H9 (cell line): ENCODE measurements at regions not wholly inside any gene's neighbourhood (a gene's known extent, or its start where the extent isn't known, plus 50 kb on each side); places are given as distances from the start of the nearest gene placed in this dataset.
A peak's percentile ranks its signal among the peaks of the same experiment; 100 is the strongest.

Experiments
- DNase-seq: peaks from one replicate; pipeline ENCODE4 v3.0.0-alpha.2; 2017
- H2AFZ ChIP-seq: one replicate; pipeline ENCODE4 v1.6.1; 2013; ENCODE audit warnings: mild to moderate bottlenecking, low read length, control low read depth, moderate library complexity
- H2AK5ac ChIP-seq: 2 replicates; pipeline ENCODE4 v1.6.1; 2013; ENCODE audit warnings: low read length, control low read depth, mixed read lengths; ENCODE audit not compliant: insufficient read length
- H2BK120ac ChIP-seq: one replicate; pipeline ENCODE4 v1.6.1; 2013; ENCODE audit warnings: low read depth, mild to moderate bottlenecking, low read length, control low read depth, inconsistent platforms; ENCODE audit not compliant: poor library complexity, severe bottlenecking
- H2BK12ac ChIP-seq: 2 replicates; pipeline ENCODE4 v1.6.1; 2013; ENCODE audit warnings: low read length, control low read depth, mixed read lengths, low read depth; ENCODE audit not compliant: insufficient read length
- H2BK15ac ChIP-seq: 2 replicates; pipeline ENCODE4 v1.6.1; 2013; ENCODE audit warnings: low read depth, low read length, control low read depth
- H2BK20ac ChIP-seq: one replicate; pipeline ENCODE4 v1.6.1; 2013; ENCODE audit warnings: low read depth, mild to moderate bottlenecking, low read length, control low read depth, inconsistent platforms; ENCODE audit not compliant: poor library complexity, severe bottlenecking
- H2BK5ac ChIP-seq: 2 replicates; pipeline ENCODE4 v1.6.1; 2013; ENCODE audit warnings: low read length, control low read depth, mixed read lengths; ENCODE audit not compliant: insufficient read length
- H3K14ac ChIP-seq: 2 replicates; pipeline ENCODE4 v1.6.1; 2013; ENCODE audit warnings: low read length, control low read depth; ENCODE audit not compliant: insufficient read depth
- H3K18ac ChIP-seq: 2 replicates; pipeline ENCODE4 v1.6.1; 2013; ENCODE audit warnings: low read depth, mild to moderate bottlenecking, mixed read lengths, low read length, control low read depth; ENCODE audit not compliant: insufficient read length
- H3K23ac ChIP-seq: 2 replicates; pipeline ENCODE4 v1.6.1; 2013; ENCODE audit warnings: low read length, control low read depth, mixed read lengths, low read depth; ENCODE audit not compliant: insufficient read length
- H3K23me2 ChIP-seq: 2 replicates; pipeline ENCODE4 v1.6.1; 2013; ENCODE audit warnings: low read depth, mild to moderate bottlenecking, mixed read lengths, low read length, control low read depth; ENCODE audit not compliant: insufficient read length, poor library complexity, severe bottlenecking
- H3K27ac ChIP-seq: 2 replicates; pipeline ENCODE4 v1.5.1; 2013; ENCODE audit warnings: low read length, control low read depth, mixed read lengths, low read depth; ENCODE audit not compliant: insufficient read length
- H3K27me3 ChIP-seq: 2 replicates; pipeline ENCODE4 v1.6.1; 2013; ENCODE audit warnings: low read length, control low read depth, inconsistent platforms; ENCODE audit not compliant: insufficient read depth
- H3K4ac ChIP-seq: 2 replicates; pipeline ENCODE4 v1.6.1; 2013; ENCODE audit warnings: low read depth, mild to moderate bottlenecking, control low read depth, inconsistent platforms, low read length, moderate library complexity
- H3K4me1 ChIP-seq: 2 replicates; pipeline ENCODE4 v1.6.1; 2013; ENCODE audit warnings: low read length, control low read depth, inconsistent platforms; ENCODE audit not compliant: insufficient read depth
- H3K4me2 ChIP-seq: 2 replicates; pipeline ENCODE4 v1.6.1; 2013; ENCODE audit warnings: low read length, control low read depth, mixed read lengths; ENCODE audit not compliant: insufficient read length, insufficient read depth
- H3K56ac ChIP-seq: 2 replicates; pipeline ENCODE4 v1.6.1; 2013; ENCODE audit warnings: low read depth, mild to moderate bottlenecking, mixed read lengths, low read length, control low read depth; ENCODE audit not compliant: insufficient read length
- H3K79me1 ChIP-seq: 2 replicates; pipeline ENCODE4 v1.6.1; 2013; ENCODE audit warnings: low read depth, mild to moderate bottlenecking, moderate library complexity, low read length, control low read depth, inconsistent platforms; ENCODE audit not compliant: insufficient read depth, poor library complexity, severe bottlenecking
- H3K79me2 ChIP-seq: 2 replicates; pipeline ENCODE4 v1.6.1; 2013; ENCODE audit warnings: low read length, control low read depth, inconsistent platforms; ENCODE audit not compliant: insufficient read depth
- H3K9ac ChIP-seq: 2 replicates; pipeline ENCODE4 v1.6.1; 2013; ENCODE audit warnings: low read length, control low read depth, mixed read lengths; ENCODE audit not compliant: insufficient read length; ENCODE audit errors: extremely low read depth
- H3K9me3 ChIP-seq: one replicate; pipeline ENCODE4 v1.6.1; 2013; ENCODE audit warnings: low read depth, low read length, inconsistent platforms; ENCODE audit not compliant: control insufficient read depth
- H3T11ph ChIP-seq: one replicate; pipeline ENCODE4 v1.6.1; 2013; ENCODE audit warnings: mild to moderate bottlenecking, low read length, control low read depth, inconsistent platforms
- H4K20me1 ChIP-seq: one replicate; pipeline ENCODE4 v1.6.1; 2013; ENCODE audit not compliant: control insufficient read depth, insufficient read length, insufficient read depth
- H4K5ac ChIP-seq: 2 replicates; pipeline ENCODE4 v1.6.1; 2013; ENCODE audit warnings: low read depth, mild to moderate bottlenecking, mixed read lengths, low read length, control low read depth; ENCODE audit not compliant: insufficient read length
- H4K8ac ChIP-seq: replicated peaks from 2 replicates; pipeline ENCODE4 v1.6.1; 2013; ENCODE audit warnings: low read length, control low read depth, mixed read lengths, low read depth; ENCODE audit not compliant: insufficient read length
- H4K91ac ChIP-seq: 2 replicates; pipeline ENCODE4 v1.6.1; 2013; ENCODE audit warnings: low read depth, mild to moderate bottlenecking, moderate library complexity, mixed read lengths, low read length, control low read depth; ENCODE audit not compliant: insufficient read length
- H3K27ac Mint-ChIP-seq, 3 experiments: 2 replicates in 2 of 3; 3 replicates in 1 of 3; pipeline ENCODE4 v1.8.0; 2020 to 2021; ENCODE audit warnings: mixed read lengths in 3 of 3, mild to moderate bottlenecking in 1 of 3, moderate library complexity in 1 of 3
- H3K27me3 Mint-ChIP-seq: 2 replicates; pipeline ENCODE4 v1.8.0; 2021; ENCODE audit warnings: low read depth, mild to moderate bottlenecking, moderate library complexity, mixed read lengths
- H3K36me3 Mint-ChIP-seq, 3 experiments: 2 replicates in 2 of 3; 3 replicates in 1 of 3; pipeline ENCODE4 v1.8.0; 2020 to 2021; ENCODE audit warnings: low read depth in 3 of 3, mixed read lengths in 3 of 3; ENCODE audit not compliant: insufficient read depth in 1 of 3
- H3K4me1 Mint-ChIP-seq, 2 experiments: 2 replicates each; pipeline ENCODE4 v1.8.0; 2020; ENCODE audit warnings: mixed read lengths in 2 of 2
- H3K4me3 Mint-ChIP-seq, 2 experiments: 2 replicates in 1 of 2; 3 replicates in 1 of 2; pipeline ENCODE4 v1.8.0; 2020 to 2021; ENCODE audit warnings: mild to moderate bottlenecking in 2 of 2, mixed read lengths in 2 of 2, moderate library complexity in 1 of 2
- H3K9me3 Mint-ChIP-seq, 2 experiments: 2 replicates in 1 of 2; 3 replicates in 1 of 2; pipeline ENCODE4 v1.8.0; 2020; ENCODE audit warnings: mild to moderate bottlenecking in 2 of 2, mixed read lengths in 2 of 2, moderate library complexity in 1 of 2
- WGBS: extraction: QIAGEN DNeasy Blood & Tissue Kit; methylation state at CpG from one replicate; pipeline ENCODE4 v1.1.7; 2013; ENCODE audit warnings: missing lambda C conversion rate, low lambda C conversion rate, mixed read lengths; ENCODE audit not compliant: insufficient read length; ENCODE audit errors: extremely low coverage; 5-methylcytosine and 5-hydroxymethylcytosine counted together
- TF ChIP-seq, protein P1 (sequence below): fragments of 200-600 bp; sonication (generic); conservative IDR thresholded peaks from 3 replicates; pipeline ENCODE4 v1.8.0; 2021; ENCODE audit warnings: antibody characterized with exemption, mild to moderate bottlenecking

DNA sequence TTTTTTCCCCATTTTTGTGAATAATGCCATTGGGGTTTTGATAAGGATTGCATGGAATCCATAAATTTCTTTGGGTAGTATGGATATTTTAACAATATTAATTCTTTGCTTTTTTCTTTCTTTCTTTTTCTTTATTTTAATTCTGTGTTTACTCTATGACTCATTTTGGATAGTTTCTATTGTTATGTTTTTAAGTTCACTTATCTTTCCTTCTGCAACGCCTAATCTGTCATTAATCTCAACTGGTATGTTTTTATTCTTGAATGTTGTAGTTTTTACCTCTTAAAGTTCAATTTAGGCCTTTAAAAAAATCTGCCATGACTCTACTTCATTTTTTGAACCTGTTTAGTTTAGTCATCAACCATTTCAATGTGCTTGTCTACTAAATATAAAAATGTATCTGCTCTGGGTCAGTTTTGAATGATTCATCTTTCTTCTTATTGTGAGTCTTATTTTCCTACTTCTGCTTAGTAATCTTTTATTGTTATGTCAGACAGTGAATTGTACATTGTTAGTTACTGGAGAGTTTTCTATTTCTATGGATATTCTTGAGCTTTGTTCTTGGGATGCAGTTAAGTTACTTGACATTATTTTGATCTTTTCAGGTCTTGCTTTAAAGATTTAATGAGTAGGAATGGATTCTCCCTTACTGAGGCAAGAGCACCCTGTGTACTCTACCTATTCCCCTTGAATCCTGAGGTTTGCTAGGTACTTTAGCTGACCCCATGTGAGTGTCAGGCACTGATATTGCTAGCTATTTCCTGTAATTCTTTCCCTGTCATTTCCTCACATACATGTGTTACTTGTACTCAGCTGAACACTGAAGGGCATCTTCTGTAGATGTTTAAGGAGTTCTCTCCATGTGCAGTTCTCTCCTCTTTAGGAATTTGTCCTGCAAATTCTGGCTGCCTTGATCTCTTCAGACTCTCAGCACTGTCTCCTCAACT is 104.2 kb downstream of the TFAP2B start:
- Histone ChIP-seq H3K9ac (no peak overlapping the region), H2AFZ (no peak overlapping the region), H2AK5ac (no peak overlapping the region), H2BK15ac (no peak overlapping the region), H3K4me1 (no peaks in the 10 kb centered on the region), H3K79me2 (no peaks in the 10 kb centered on the region), H3K18ac (no peak overlapping the region), H4K8ac (no peak overlapping the region), H3K4ac (no peak overlapping the region), H3K14ac (no peak overlapping the region), H2BK20ac (no peak overlapping the region), H3K9me3 (no peaks in the 10 kb centered on the region), H3K27me3 (no peaks in the 10 kb centered on the region), H2BK5ac (no peak overlapping the region), H3K23me2 (no peaks in the 10 kb centered on the region), H4K20me1 (no peaks in the 10 kb centered on the region), H4K91ac (no peak overlapping the region), H3T11ph (no peak overlapping the region), H3K56ac (no peak overlapping the region), H3K27ac (no peak overlapping the region), H4K5ac (no peak overlapping the region), H2BK12ac (no peak overlapping the region), H2BK120ac (no peak overlapping the region), H3K23ac (no peak overlapping the region), H3K79me1 (no peaks in the 10 kb centered on the region), H3K4me2 (no peak overlapping the region)
- H3K27me3 Mint-ChIP-seq, result peaks cover 6% of the 10 kb centered on the region
- H3K36me3 Mint-ChIP-seq, result peaks cover 2 to 25% (median 12%) of the 10 kb centered on the region in 3 experiments; a peak in 6 of 7 replicates
- DNase-seq, result no peak
- TF ChIP-seq, protein P1, sequence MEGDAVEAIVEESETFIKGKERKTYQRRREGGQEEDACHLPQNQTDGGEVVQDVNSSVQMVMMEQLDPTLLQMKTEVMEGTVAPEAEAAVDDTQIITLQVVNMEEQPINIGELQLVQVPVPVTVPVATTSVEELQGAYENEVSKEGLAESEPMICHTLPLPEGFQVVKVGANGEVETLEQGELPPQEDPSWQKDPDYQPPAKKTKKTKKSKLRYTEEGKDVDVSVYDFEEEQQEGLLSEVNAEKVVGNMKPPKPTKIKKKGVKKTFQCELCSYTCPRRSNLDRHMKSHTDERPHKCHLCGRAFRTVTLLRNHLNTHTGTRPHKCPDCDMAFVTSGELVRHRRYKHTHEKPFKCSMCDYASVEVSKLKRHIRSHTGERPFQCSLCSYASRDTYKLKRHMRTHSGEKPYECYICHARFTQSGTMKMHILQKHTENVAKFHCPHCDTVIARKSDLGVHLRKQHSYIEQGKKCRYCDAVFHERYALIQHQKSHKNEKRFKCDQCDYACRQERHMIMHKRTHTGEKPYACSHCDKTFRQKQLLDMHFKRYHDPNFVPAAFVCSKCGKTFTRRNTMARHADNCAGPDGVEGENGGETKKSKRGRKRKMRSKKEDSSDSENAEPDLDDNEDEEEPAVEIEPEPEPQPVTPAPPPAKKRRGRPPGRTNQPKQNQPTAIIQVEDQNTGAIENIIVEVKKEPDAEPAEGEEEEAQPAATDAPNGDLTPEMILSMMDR, result no peak
- H3K4me1 Mint-ChIP-seq, result peaks cover 0 to 5% of the 10 kb centered on the region in 2 experiments; a peak in 3 of 4 replicates
- H3K9me3 Mint-ChIP-seq, result peaks cover 16 to 18% of the 10 kb centered on the region in 2 experiments; a peak in 4 of 5 replicates
- no peak overlapping the region for H3K4me3 Mint-ChIP-seq
- WGBS, result no CpG with 5 or more reads among the region's 1 CpG
- 0 out of 7 replicates have a peak overlapping the region, but pooled peaks of 1 of the 3 experiments have one; percentile 22 for H3K27ac Mint-ChIP-seq
